T-cell (primary cell): ENCODE measurements at regions not wholly inside any gene's neighbourhood (a gene's known extent, or its start where the extent isn't known, plus 50 kb on each side); places are given as distances from the start of the nearest gene placed in this dataset.
A peak's percentile ranks its signal among the peaks of the same experiment; 100 is the strongest.

ENCODE experiments used
- ATAC-seq, 4 experiments: fragments of 200-7000 bp in 3 of 4; fragments of 150-1000 bp in 1 of 4; cut with Tn5 transposase; replicated peaks in 1 of 4; 1 replicate in 3 of 4; 2 replicates in 1 of 4; pipeline ENCODE4 v1.10.0; 2021; ENCODE audit warnings: moderate library complexity in 3 of 4, mild to moderate bottlenecking in 2 of 4, moderate number of reproducible peaks in 1 of 4
- CTCF ChIA-PET, 2 donors: fragments of 300-600 bp; sonication (Branson Sonifier 250); formaldehyde crosslinking; loops; one replicate each; lab custom pipeline; 2022; ENCODE audit warnings: antibody characterized with exemption in 2 of 2; lab: Charles Lee
- POLR2A ChIA-PET, 2 donors: fragments of 300-600 bp; sonication (Branson Sonifier 250); formaldehyde crosslinking; loops; one replicate each; lab custom pipeline; 2022; ENCODE audit warnings: antibody characterized with exemption in 2 of 2; lab: Charles Lee
- DNase-seq, 35 experiments: peaks; one replicate each; pipeline versions ENCODE4 v3.0.0 to v3.0.0-alpha.2; 2013 to 2023
- H3K27ac ChIP-seq: one replicate; pipeline ENCODE4 v1.5.1; 2013; ENCODE audit warnings: low read length
- H3K27me3 ChIP-seq, 2 experiments: replicated peaks in 1 of 2; 1 replicate in 1 of 2; 2 replicates in 1 of 2; pipeline versions ENCODE4 v1.6.1 to v1.7.0; 2013; ENCODE audit warnings: low read length in 1 of 2, mixed read lengths in 1 of 2; ENCODE audit not compliant: control insufficient read depth in 2 of 2, insufficient read depth in 2 of 2; ENCODE audit errors: extremely low read depth in 1 of 2
- H3K36me3 ChIP-seq, 2 donors: 1 replicate in 1 of 2; 2 replicates in 1 of 2; pipeline versions ENCODE4 v1.6.1 to v1.7.0; 2013; ENCODE audit warnings: low read length in 1 of 2; ENCODE audit not compliant: control insufficient read depth in 2 of 2, insufficient read depth in 1 of 2; ENCODE audit errors: extremely low read depth in 1 of 2
- H3K4me1 ChIP-seq, 2 experiments: 1 replicate in 1 of 2; 2 replicates in 1 of 2; pipeline versions ENCODE4 v1.6.1 to v1.7.0; 2013; ENCODE audit warnings: low read length in 2 of 2, mixed read lengths in 1 of 2; ENCODE audit not compliant: insufficient read depth in 2 of 2, control insufficient read depth in 1 of 2; ENCODE audit errors: extremely low read depth in 1 of 2
- H3K4me3 ChIP-seq, 2 donors: 1 replicate in 1 of 2; 2 replicates in 1 of 2; pipeline versions ENCODE4 v1.5.1 to v1.7.0; 2013; ENCODE audit warnings: mild to moderate bottlenecking in 2 of 2, low read length in 1 of 2, moderate library complexity in 1 of 2; ENCODE audit not compliant: control insufficient read depth in 1 of 2; ENCODE audit errors: extremely low read depth in 1 of 2
- H3K9me3 ChIP-seq: 2 replicates; pipeline ENCODE4 v1.7.0; 2013
- H3K27ac Mint-ChIP-seq, 2 donors: one replicate each; pipeline ENCODE4 v1.8.0; 2020 to 2021; ENCODE audit warnings: mild to moderate bottlenecking in 2 of 2, mixed read lengths in 2 of 2
- H3K27me3 Mint-ChIP-seq, 2 donors: one replicate each; pipeline ENCODE4 v1.8.0; 2021 to 2022; ENCODE audit warnings: mixed read lengths in 2 of 2
- H3K36me3 Mint-ChIP-seq: one replicate; pipeline ENCODE4 v1.8.0; 2021; ENCODE audit warnings: mixed read lengths
- H3K4me1 Mint-ChIP-seq, 3 donors: one replicate each; pipeline ENCODE4 v1.8.0; 2020 to 2022; ENCODE audit warnings: mixed read lengths in 3 of 3, mild to moderate bottlenecking in 1 of 3
- H3K4me3 Mint-ChIP-seq, 3 donors: one replicate each; pipeline ENCODE4 v1.8.0; 2020 to 2022; ENCODE audit warnings: mild to moderate bottlenecking in 3 of 3, mixed read lengths in 3 of 3, moderate library complexity in 3 of 3
- H3K9me3 Mint-ChIP-seq, 3 donors: one replicate each; pipeline ENCODE4 v1.8.0; 2020 to 2022; ENCODE audit warnings: mixed read lengths in 3 of 3

DNA sequence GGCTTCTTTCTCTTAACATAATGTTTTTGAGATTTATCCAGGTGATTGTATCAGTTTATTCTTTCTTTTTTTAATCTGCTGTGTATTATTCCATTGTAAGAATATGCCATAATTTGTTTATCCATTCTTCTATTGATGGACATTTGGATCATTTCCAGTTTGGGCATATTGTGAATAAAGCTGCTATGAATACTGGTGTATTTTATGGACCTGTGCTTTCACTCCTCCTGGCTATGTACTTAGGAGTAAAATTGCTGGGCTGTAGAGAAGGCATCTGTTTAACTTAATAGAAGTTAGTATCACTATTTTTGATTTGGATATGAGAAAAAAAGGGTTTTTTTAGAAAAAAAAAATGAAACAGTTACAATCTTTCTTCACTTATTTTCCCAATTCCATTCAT is 50.0 kb upstream of the FAM9C start:
- H3K27me3 Mint-ChIP-seq: peaks cover 0 to 19% of the 10 kb centered on the region in 2 donors
- peaks cover 35 to 50% of the 10 kb centered on the region in 2 experiments for H3K4me1 ChIP-seq
- POLR2A ChIA-PET: interaction anchor here in 1 of 2 donors (0.9 kb wide), 1 partner anchor 13 kb away, joined by 5 read pairs; no protein-coding TSS in a partner anchor

More for the DNA sequence above, 50.0 kb upstream of the FAM9C start:
- Histone ChIP-seq H3K4me3 (no peak overlapping the region), H3K27ac (peak overlapping the region; percentile 100), H3K27me3 (no peaks in the 10 kb centered on the region), H3K9me3 (no peaks in the 10 kb centered on the region), H3K36me3 (no peaks in the 10 kb centered on the region)
- no peak for ATAC-seq
- Mint-ChIP-seq H3K36me3 (no peaks in the 10 kb centered on the region), H3K9me3 (no peaks in the 10 kb centered on the region), H3K27ac (peak overlapping the region; percentile 93 to 94), H3K4me1 (peaks cover 72 to 90% (median 85%) of the 10 kb centered on the region in 3 donors), H3K4me3 (peak overlapping the region; percentile 14 to 72 (median 49))
- DNase-seq: no peak
- CTCF ChIA-PET: interaction anchor here in 1 of 2 donors (0.6 to 1.6 kb wide), 2 partner anchors 148 to 391 kb away, joined by 7 to 8 read pairs; no protein-coding TSS in a partner anchor
